ENCODE measurements at regions not wholly inside any gene's neighbourhood (a gene's known extent, or its start where the extent isn't known, plus 50 kb on each side); places are given as distances from the start of the nearest gene placed in this dataset.

DNA sequence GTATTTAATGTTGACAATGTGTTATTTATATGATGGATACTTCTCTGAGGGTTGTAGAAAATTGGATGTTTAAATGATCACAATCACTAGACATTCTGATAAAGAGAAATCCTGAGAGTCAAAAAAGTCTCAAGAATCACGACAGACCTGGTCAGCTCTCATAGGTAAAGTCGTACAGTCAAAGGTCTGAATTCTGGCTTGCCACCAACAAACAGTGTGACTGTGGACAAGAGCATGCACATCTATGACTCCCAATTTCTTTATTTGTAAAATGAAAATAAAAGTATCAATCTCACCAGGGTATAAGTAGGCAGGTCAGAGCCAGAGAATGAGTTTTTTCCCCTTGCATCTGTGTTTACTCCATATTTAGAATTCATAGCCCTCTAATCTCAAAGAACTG is 556.7 kb downstream of the FAM181B start:
- H3K4me3 ChIP-seq (ENCODE audit: low read depth in 1 of 3, low read length in 3 of 3) = no peak overlapping the region
- DNase-seq (ENCODE audit: low spot score) = no peak
- H3K27ac ChIP-seq (ENCODE audit: low read depth in 1 of 2, low read length in 2 of 2) = peak overlapping the region in 1 of 2 donors; percentile 43
- no peak for TF ChIP-seq JUND (IDR thresholded peaks at IDR 0.05)
- no peak for TF ChIP-seq YY1 (IDR thresholded peaks at IDR 0.05)
- TF ChIP-seq HNF4A (conservative IDR thresholded peaks at IDR 0.05) = no peak
- TF ChIP-seq HNF4G (IDR thresholded peaks at IDR 0.05) = no peak
- no peak for TF ChIP-seq RAD21 (IDR thresholded peaks at IDR 0.05)
- TF ChIP-seq, protein P1, sequence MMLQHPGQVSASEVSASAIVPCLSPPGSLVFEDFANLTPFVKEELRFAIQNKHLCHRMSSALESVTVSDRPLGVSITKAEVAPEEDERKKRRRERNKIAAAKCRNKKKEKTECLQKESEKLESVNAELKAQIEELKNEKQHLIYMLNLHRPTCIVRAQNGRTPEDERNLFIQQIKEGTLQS (IDR thresholded peaks at IDR 0.05) = no peak
- TF ChIP-seq FOXA1 (IDR thresholded peaks at IDR 0.05) = no peak
- TF ChIP-seq MAX (IDR thresholded peaks at IDR 0.05) = no peak
- no peak for TF ChIP-seq NR2F2 (IDR thresholded peaks at IDR 0.05)
- no peak for TF ChIP-seq TAF1 (conservative IDR thresholded peaks at IDR 0.05)
- TF ChIP-seq, protein P2, sequence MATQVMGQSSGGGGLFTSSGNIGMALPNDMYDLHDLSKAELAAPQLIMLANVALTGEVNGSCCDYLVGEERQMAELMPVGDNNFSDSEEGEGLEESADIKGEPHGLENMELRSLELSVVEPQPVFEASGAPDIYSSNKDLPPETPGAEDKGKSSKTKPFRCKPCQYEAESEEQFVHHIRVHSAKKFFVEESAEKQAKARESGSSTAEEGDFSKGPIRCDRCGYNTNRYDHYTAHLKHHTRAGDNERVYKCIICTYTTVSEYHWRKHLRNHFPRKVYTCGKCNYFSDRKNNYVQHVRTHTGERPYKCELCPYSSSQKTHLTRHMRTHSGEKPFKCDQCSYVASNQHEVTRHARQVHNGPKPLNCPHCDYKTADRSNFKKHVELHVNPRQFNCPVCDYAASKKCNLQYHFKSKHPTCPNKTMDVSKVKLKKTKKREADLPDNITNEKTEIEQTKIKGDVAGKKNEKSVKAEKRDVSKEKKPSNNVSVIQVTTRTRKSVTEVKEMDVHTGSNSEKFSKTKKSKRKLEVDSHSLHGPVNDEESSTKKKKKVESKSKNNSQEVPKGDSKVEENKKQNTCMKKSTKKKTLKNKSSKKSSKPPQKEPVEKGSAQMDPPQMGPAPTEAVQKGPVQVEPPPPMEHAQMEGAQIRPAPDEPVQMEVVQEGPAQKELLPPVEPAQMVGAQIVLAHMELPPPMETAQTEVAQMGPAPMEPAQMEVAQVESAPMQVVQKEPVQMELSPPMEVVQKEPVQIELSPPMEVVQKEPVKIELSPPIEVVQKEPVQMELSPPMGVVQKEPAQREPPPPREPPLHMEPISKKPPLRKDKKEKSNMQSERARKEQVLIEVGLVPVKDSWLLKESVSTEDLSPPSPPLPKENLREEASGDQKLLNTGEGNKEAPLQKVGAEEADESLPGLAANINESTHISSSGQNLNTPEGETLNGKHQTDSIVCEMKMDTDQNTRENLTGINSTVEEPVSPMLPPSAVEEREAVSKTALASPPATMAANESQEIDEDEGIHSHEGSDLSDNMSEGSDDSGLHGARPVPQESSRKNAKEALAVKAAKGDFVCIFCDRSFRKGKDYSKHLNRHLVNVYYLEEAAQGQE (IDR thresholded peaks at IDR 0.05) = no peak
- no peak for TF ChIP-seq GABPA (IDR thresholded peaks at IDR 0.05 in 1 of 2, conservative IDR thresholded peaks at IDR 0.05 in 1 of 2)
- no peak for TF ChIP-seq EGR1 (IDR thresholded peaks at IDR 0.05; ENCODE audit: low read depth in 2 of 2)
- no peak for TF ChIP-seq SP1 (IDR thresholded peaks at IDR 0.05)
- no peak for TF ChIP-seq FOXA2 (IDR thresholded peaks at IDR 0.05)
- peaks cover 4 to 9% (median 7%) of the 10 kb centered on the region in 4 donors for H3K4me1 ChIP-seq (ENCODE audit: control insufficient read depth in 4 of 4, insufficient read depth in 4 of 4, low read length in 3 of 4)
- H3K9me3 ChIP-seq (ENCODE audit: control insufficient read depth in 4 of 4, low read length in 3 of 4) = no peaks in the 10 kb centered on the region
- WGBS = 35% methylated on average over 2 of the region's 2 CpGs
- H3K36me3 ChIP-seq (ENCODE audit: control insufficient read depth in 4 of 4, insufficient read depth in 3 of 4, low read depth in 1 of 4, low read length in 3 of 4) = no peaks in the 10 kb centered on the region
- no peaks in the 10 kb centered on the region for H3K27me3 ChIP-seq (ENCODE audit: control insufficient read depth in 4 of 4, insufficient read depth in 4 of 4, low read length in 3 of 4)
- no peak overlapping the region for H3K9ac ChIP-seq (ENCODE audit: low read depth in 1 of 2, low read length in 2 of 2)

GRCh38 chr11:82176365-82176764 is 557.3 kb downstream of the FAM181B start:
- WGBS = 35% methylated on average over 2 of the region's 2 CpGs

More at GRCh38 chr11:82176365-82176764, 557.3 kb downstream of the FAM181B start:
- Histone ChIP-seq H3K27ac (ENCODE audit: low read depth in 1 of 2, low read length in 2 of 2) (peak overlapping the region in 1 of 2 donors; percentile 43), H3K27me3 (ENCODE audit: control insufficient read depth in 4 of 4, insufficient read depth in 4 of 4, low read length in 3 of 4) (no peaks in the 10 kb centered on the region), H3K36me3 (ENCODE audit: control insufficient read depth in 4 of 4, insufficient read depth in 3 of 4, low read depth in 1 of 4, low read length in 3 of 4) (no peaks in the 10 kb centered on the region), H3K4me3 (ENCODE audit: low read depth in 1 of 3, low read length in 3 of 3) (no peak overlapping the region), H3K9me3 (ENCODE audit: control insufficient read depth in 4 of 4, low read length in 3 of 4) (no peaks in the 10 kb centered on the region), H3K4me1 (ENCODE audit: control insufficient read depth in 4 of 4, insufficient read depth in 4 of 4, low read length in 3 of 4) (peaks cover 4 to 9% (median 7%) of the 10 kb centered on the region in 4 donors), H3K9ac (ENCODE audit: low read depth in 1 of 2, low read length in 2 of 2) (no peak overlapping the region)
- DNase-seq (ENCODE audit: low spot score) = no peak
- TF ChIP-seq GABPA (IDR thresholded peaks at IDR 0.05 in 1 of 2, conservative IDR thresholded peaks at IDR 0.05 in 1 of 2) = no peak
- peak; percentile 27 for TF ChIP-seq YY1 (IDR thresholded peaks at IDR 0.05)
- no peak for TF ChIP-seq NR2F2 (IDR thresholded peaks at IDR 0.05)
- TF ChIP-seq SP1 (IDR thresholded peaks at IDR 0.05) = peak; percentile 88
- TF ChIP-seq, protein P2 (IDR thresholded peaks at IDR 0.05) = peak; percentile 16
- TF ChIP-seq JUND (IDR thresholded peaks at IDR 0.05) = peak in 1 of 2 donors; percentile 33
- peak; percentile 62 for TF ChIP-seq FOXA1 (IDR thresholded peaks at IDR 0.05)
- TF ChIP-seq HNF4A (conservative IDR thresholded peaks at IDR 0.05) = peak; percentile 86
- peak; percentile 40 for TF ChIP-seq MAX (IDR thresholded peaks at IDR 0.05)
- TF ChIP-seq RXRA (IDR thresholded peaks at IDR 0.05) = peak; percentile 40 to 46
- TF ChIP-seq RAD21 (IDR thresholded peaks at IDR 0.05) = peak; percentile 45 to 49
- TF ChIP-seq, protein P3, sequence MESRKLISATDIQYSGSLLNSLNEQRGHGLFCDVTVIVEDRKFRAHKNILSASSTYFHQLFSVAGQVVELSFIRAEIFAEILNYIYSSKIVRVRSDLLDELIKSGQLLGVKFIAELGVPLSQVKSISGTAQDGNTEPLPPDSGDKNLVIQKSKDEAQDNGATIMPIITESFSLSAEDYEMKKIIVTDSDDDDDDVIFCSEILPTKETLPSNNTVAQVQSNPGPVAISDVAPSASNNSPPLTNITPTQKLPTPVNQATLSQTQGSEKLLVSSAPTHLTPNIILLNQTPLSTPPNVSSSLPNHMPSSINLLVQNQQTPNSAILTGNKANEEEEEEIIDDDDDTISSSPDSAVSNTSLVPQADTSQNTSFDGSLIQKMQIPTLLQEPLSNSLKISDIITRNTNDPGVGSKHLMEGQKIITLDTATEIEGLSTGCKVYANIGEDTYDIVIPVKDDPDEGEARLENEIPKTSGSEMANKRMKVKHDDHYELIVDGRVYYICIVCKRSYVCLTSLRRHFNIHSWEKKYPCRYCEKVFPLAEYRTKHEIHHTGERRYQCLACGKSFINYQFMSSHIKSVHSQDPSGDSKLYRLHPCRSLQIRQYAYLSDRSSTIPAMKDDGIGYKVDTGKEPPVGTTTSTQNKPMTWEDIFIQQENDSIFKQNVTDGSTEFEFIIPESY (IDR thresholded peaks at IDR 0.05) = no peak
- TF ChIP-seq, protein P4, sequence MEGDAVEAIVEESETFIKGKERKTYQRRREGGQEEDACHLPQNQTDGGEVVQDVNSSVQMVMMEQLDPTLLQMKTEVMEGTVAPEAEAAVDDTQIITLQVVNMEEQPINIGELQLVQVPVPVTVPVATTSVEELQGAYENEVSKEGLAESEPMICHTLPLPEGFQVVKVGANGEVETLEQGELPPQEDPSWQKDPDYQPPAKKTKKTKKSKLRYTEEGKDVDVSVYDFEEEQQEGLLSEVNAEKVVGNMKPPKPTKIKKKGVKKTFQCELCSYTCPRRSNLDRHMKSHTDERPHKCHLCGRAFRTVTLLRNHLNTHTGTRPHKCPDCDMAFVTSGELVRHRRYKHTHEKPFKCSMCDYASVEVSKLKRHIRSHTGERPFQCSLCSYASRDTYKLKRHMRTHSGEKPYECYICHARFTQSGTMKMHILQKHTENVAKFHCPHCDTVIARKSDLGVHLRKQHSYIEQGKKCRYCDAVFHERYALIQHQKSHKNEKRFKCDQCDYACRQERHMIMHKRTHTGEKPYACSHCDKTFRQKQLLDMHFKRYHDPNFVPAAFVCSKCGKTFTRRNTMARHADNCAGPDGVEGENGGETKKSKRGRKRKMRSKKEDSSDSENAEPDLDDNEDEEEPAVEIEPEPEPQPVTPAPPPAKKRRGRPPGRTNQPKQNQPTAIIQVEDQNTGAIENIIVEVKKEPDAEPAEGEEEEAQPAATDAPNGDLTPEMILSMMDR (IDR thresholded peaks at IDR 0.05; ENCODE audit: low read depth, low read length, missing input control) = no peak
- no peak for TF ChIP-seq EGR1 (IDR thresholded peaks at IDR 0.05; ENCODE audit: low read depth in 2 of 2)
- no peak for TF ChIP-seq TAF1 (conservative IDR thresholded peaks at IDR 0.05)
- TF ChIP-seq FOXA2 (IDR thresholded peaks at IDR 0.05) = peak; percentile 72
- peak; percentile 72 for TF ChIP-seq HNF4G (IDR thresholded peaks at IDR 0.05)
- TF ChIP-seq, protein P1 (IDR thresholded peaks at IDR 0.05) = no peak

Data from liver (tissue), 8 donors.